HL-60/S4 (cell line): ENCODE measurements at regions not wholly inside any gene's neighbourhood (a gene's known extent, or its start where the extent isn't known, plus 50 kb on each side); places are given as distances from the start of the nearest gene placed in this dataset.

Experiments used
- in situ Hi-C: fragments of 300-500 bp; cut with MboI; formaldehyde crosslinking; loops from 2 replicates; pipeline ENCODE4 v1.14.3; 2022; ENCODE audit warnings: low sequenced_read_pairs

- in situ Hi-C loops: no loop called here
Measured at GRCh38 chr16:85252461-85252860, 140.2 kb upstream of the CIBAR2 start.

DNA sequence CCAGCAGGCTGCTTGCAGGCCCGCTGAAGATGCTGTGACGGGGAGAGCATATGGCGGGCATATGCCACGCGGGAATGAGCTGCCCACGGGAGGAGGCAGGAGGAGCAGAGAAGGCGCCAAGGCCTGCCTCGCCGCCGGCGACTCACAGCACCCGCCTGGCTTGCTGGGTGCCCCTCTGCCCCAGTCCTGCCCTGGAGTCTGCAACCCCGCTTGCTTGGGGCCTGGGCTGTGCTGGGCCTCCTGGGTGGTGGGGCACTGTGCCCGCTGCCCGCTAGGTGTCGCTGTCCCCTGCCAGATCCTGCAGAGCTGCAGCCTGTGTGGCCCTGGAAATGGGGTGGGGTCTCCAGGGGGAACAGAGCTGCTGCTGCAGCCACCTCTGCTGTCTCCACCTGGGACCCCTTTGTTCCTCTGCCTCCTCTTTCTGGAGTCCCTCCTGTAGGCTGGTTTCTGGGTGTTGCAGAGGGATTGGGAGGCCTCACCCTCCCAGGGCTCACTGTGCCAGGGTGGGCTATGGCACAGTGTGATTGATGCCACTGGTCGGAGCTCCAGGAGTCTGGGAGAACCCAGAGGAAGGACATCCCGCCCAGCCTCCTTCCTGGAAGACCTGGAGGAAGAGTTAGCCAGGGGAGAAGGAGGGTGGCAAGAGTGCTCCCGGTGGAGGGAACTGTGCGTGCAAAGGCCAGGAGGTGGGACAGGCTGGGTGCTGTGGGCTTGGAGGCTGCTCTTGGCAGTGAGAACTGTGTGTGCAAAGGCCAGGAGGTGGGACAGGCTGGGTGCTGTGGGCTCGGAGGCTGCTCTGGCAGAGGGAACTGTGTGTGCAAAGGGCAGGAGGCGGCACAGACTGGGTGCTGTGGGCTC, 141.0 kb upstream of the CIBAR2 start:
- in situ Hi-C loops: no loop called here

DNA sequence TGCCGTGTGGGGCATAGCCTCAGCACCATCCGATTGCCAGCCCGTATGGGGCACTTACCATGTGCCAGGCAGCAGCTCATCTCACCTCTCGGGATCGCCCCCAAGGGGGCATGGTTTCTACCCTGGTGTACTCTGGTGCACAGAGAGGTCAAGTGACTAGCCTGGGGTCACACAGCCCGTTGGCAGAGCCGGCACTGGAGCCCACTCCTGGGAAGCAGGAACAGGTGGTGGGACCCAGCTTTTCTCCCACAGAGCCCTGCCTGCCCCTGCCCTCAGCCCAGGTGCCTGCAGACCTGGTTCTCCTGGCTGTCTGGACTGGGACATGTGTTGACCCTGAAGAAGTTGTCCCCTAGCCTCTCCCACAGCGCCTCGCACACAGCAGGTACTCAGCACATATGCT, 141.8 kb upstream of the CIBAR2 start:
- in situ Hi-C loops: no loop called here

DNA sequence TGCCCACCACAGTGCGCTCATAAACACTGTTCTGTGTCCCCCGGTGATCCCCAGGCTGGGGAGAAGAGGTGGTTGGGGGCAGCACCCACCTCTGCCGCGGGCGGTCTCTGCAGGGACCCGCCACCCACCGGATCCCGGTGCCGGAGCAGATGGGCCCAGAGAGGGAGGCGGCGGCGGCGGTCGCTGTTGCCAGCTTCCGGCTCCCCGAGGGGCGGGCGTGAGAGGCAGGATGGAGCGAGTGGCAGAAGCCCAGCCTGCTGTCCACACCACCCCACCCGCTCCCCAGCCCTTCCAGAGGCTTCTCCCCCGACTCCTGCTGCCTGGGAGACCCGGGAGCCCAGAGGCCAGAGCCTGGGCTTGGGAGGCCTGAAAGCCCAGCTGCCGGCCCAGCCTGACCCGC, 142.6 kb upstream of the CIBAR2 start:
- in situ Hi-C loops: no loop called here

DNA sequence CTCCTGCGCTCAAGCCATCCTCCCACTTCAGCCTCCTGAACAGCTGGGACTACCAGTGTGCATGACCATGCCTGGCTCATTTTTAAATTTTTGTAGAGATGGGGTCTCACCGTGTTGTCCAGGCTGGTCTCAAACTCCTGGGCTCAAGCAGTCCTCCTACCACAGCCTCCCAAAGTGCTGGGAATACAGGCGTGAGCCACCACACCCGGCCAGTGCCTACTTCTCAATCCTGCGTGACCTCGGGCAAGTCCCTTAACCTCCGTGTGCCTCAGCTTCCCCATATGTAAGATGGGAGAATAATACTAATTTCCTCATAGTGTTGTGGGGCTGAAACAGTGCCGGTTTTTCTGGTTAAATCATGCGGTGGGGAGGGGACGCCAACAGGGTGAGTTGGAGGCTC, 143.5 kb upstream of the CIBAR2 start:
- in situ Hi-C loops: no loop called here

DNA sequence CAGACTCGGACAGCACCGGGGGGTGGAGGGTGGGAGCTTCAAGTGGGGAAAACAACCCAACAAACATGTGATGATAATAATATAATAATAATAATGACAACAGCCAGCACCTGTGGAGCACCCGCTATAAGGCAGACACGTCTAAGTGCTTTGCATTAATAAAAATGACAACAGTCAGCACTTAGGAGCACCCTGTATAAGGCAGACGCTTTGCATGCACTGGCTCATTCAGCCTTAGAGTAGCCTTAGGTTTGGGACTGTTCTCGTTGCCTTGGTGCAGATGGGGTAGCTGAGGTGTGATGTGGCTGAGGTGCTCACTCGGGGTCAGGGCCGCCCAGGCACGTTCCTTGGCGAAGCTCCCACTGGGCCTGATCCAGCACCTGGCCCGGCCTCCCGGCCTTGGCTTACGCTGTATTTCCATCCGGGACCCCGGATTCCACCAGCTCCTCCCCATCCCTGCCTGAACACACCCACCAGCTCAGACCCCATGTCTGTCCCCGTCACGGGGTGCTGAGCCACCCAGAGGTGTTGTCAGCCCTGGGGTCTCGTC, 144.0 kb upstream of the CIBAR2 start:
- in situ Hi-C loops: no loop called here

DNA sequence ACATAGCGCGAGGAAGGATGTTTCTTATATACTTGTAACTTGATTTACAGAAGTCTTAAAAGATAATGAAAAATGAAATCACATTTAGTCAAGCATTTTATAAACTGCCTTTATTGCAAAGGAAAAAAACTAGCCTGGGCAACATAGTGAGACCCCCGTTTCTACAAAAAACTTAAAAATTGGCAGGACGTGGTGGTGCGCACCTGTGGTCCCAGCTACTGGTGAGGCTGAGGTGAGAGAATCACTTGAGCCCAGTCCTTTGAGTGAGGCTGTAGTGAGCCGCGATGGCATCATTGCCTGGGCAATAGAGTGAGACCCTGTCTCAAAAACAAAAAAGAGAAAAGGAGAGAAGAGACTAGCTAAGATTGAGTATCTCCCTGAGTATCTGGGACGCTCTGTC, 145.2 kb upstream of the CIBAR2 start:
- in situ Hi-C loops: no loop called here

- in situ Hi-C loops: no loop called here
Measured at GRCh38 chr16:85258166-85258565, 145.9 kb upstream of the CIBAR2 start.

- in situ Hi-C loops: no loop called here
Measured at GRCh38 chr16:85258629-85259028, 146.4 kb upstream of the CIBAR2 start.

DNA sequence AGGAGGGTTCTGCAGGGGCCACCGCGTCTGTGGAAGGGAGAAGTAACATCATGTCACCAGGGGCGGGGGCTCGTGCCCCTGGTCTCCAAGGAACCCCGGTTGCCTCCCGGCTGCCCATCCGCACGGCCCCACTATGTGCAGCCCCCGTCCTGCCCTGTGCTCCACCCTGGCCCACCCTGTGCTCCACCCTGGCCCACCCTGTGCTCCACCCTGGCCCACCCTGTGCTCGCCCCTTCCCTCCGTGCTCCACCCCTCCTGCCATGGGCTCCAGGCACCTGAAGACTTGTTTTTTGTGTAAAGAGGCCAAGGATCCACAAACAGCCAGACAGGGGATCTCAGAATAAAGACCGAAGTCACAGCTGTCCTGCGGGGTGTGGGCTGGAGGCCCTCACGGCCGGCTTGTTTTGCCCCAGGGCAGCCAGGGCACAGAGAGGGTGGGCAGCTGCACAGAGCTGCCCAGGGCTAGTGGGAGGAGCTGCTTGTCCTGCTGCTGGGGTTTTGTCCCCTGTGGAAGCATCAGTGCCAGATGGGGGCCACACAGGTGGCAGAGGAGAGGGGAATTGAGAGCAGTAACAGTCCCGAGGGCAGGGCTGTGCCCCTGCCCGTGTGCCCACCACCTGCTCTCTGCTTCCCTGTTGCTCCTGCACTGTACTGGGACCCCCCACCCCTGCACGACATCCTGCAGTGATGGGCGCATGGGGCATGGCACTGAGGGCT, 147.0 kb upstream of the CIBAR2 start:
- in situ Hi-C loops: no loop called here

- in situ Hi-C loops: no loop called here
Measured at GRCh38 chr16:85259832-85260167, 147.5 kb upstream of the CIBAR2 start.

- in situ Hi-C loops: no loop called here
Measured at GRCh38 chr16:85261204-85261603, 148.9 kb upstream of the CIBAR2 start.

- in situ Hi-C loops: no loop called here
Measured at GRCh38 chr16:85261657-85262557, 149.6 kb upstream of the CIBAR2 start.

GRCh38 chr16:85262558-85263238, 150.4 kb upstream of the CIBAR2 start:
- in situ Hi-C loops: no loop called here

- in situ Hi-C loops: no loop called here
Measured at GRCh38 chr16:85263239-85263585, 150.9 kb upstream of the CIBAR2 start.

DNA sequence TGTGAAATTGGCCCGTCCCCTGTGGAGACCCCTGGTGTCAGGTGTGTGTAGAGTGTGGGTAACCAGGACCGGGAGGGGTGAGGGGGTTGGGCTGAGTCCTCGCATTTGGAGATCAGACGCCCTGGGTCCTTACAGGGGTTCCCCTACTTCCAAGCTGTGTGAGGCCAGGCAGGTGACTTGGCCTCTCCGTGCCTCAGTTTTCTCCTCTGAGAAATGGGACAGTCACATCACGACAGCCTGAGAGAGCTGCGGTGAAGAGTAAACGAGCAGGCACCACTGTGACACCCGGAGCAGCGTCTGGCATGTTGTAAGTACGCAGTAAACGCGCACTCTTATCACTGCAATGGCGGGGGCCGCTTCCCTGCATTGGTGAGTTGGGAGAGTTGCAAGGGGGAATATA, 152.5 kb upstream of the CIBAR2 start:
- in situ Hi-C loops: no loop called here

DNA sequence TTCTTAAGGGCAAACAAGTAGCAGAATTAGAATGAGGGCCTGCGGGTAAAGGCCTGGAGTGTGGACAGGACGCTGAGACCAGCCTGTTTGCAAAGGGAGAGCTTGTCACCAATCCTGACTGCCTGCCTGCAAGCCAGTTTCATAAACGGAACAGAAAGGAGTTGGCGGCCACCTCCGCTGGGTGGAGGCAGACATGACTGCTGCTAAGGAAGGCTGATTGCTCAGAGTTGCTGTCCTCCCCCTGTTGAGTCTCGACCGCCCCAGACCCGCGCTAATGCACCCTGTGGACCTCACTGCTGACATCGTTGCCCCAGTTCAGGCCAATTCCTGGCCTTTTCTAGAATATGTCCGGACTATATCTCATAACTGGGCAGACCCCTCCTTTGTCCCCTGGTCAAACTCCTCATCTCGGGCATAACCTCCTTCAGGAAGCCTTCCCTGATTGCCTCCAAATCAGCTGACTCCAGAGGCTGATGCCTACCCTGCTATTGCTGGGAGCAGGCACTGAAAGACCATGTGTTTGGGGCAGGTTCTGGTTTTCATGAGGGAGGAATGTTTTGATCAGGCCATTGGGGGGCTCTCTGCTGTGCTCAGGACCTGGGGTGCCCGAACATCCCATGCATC, 153.0 kb upstream of the CIBAR2 start:
- in situ Hi-C loops: no loop called here

- in situ Hi-C loops: no loop called here
Measured at GRCh38 chr16:85265810-85266209, 153.5 kb upstream of the CIBAR2 start.

DNA sequence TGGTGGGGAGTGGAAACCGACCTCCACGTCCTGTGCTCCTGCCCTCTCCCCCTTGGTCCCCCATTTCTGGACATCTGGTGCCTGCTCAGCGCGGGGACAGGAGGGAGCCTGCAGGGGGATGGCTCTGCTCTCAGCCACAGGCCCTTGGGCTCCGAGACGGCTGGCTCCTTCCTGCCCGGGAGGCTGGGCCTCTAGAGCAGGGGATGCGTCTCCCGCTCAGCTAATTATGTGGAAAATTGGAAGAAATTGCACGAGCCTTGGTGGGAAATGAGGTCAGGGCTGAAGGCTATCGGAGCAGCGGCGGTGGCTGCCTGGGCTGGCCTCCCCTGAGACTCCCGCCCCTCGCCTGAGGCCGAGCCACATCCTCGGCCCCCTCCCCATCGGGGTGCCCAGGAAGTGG, 154.6 kb upstream of the CIBAR2 start:
- in situ Hi-C loops: no loop called here

- in situ Hi-C loops: no loop called here
Measured at GRCh38 chr16:85267414-85267945, 155.2 kb upstream of the CIBAR2 start.
